ENCODE measurements at regions not wholly inside any gene's neighbourhood (a gene's known extent, or its start where the extent isn't known, plus 50 kb on each side); places are given as distances from the start of the nearest gene placed in this dataset.
"Not testable (repeated sequence)": the region's sequence is repeated elsewhere in the genome, so short reads cannot be mapped to it uniquely, and the experiment has no call there.

- no peak for DNase-seq (ENCODE audit: insufficient read length, low spot score)
- no peak for TF ChIP-seq PAX5 (IDR thresholded peaks at IDR 0.05; ENCODE audit: insufficient read depth, low read length, severe bottlenecking)
- TF ChIP-seq POLR2AphosphoS5 (IDR thresholded peaks at IDR 0.05; ENCODE audit: low read depth, low read length): no peak
- TF ChIP-seq POLR2A (IDR thresholded peaks at IDR 0.05; ENCODE audit: low read depth, low read length): no peak
- no peak for TF ChIP-seq POU2F2 (IDR thresholded peaks at IDR 0.05; ENCODE audit: low read depth, low read length)
- TF ChIP-seq TAF1 (IDR thresholded peaks at IDR 0.05; ENCODE audit: low read depth, low read length): no peak
- no peak for TF ChIP-seq SPI1 (IDR thresholded peaks at IDR 0.05; ENCODE audit: low read depth, low read length)
- FAIRE-seq: no peak
Measured at GRCh38 chr18:34529358-34530335, 180.5 kb upstream of the DTNA start.

- no peak for FAIRE-seq
Measured at GRCh38 chr18:34531110-34531509, 179.0 kb upstream of the DTNA start.

GRCh38 chr18:34534642-34535041 is 175.5 kb upstream of the DTNA start:
- not testable (repeated sequence) for DNase-seq (ENCODE audit: insufficient read length, low spot score); FAIRE-seq

More at GRCh38 chr18:34531110-34531509, 179.0 kb upstream of the DTNA start:
- DNase-seq (ENCODE audit: insufficient read length, low spot score): no peak
- TF ChIP-seq PAX5 (IDR thresholded peaks at IDR 0.05; ENCODE audit: insufficient read depth, low read length, severe bottlenecking): no peak
- no peak for TF ChIP-seq POLR2AphosphoS5 (IDR thresholded peaks at IDR 0.05; ENCODE audit: low read depth, low read length)
- TF ChIP-seq SPI1 (IDR thresholded peaks at IDR 0.05; ENCODE audit: low read depth, low read length): no peak
- TF ChIP-seq TAF1 (IDR thresholded peaks at IDR 0.05; ENCODE audit: low read depth, low read length): no peak
- no peak for TF ChIP-seq POU2F2 (IDR thresholded peaks at IDR 0.05; ENCODE audit: low read depth, low read length)
- TF ChIP-seq POLR2A (IDR thresholded peaks at IDR 0.05; ENCODE audit: low read depth, low read length): no peak

DNA sequence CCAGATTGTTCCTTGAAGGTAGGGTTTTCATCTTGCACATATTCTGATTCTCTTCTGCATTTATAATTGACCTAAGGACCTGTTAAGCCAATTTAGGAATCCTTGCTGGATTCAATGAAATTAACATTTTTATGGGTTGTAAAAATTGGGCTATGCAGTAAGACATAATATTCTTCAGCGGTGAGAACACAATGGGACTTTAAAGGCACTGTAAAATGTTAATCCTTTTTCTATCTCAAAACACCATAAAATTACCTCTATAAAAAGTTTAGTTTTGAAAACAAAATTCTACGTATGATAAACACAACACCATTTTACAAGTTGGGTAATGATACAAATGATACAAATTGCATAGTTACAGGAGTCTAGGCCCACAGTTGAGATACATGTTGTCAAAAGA is 169.2 kb upstream of the DTNA start:
- TF ChIP-seq POU2F2 (IDR thresholded peaks at IDR 0.05; ENCODE audit: low read depth, low read length) (no peak), PAX5 (IDR thresholded peaks at IDR 0.05; ENCODE audit: insufficient read depth, low read length, severe bottlenecking) (no peak), POLR2A (IDR thresholded peaks at IDR 0.05; ENCODE audit: low read depth, low read length) (no peak), TAF1 (IDR thresholded peaks at IDR 0.05; ENCODE audit: low read depth, low read length) (no peak)
- FAIRE-seq: no peak
- no peak for DNase-seq (ENCODE audit: insufficient read length, low spot score)

GRCh38 chr18:34542625-34543024 is 167.5 kb upstream of the DTNA start:
- no peak for FAIRE-seq
- TF ChIP-seq POLR2A (IDR thresholded peaks at IDR 0.05; ENCODE audit: low read depth, low read length) (no peak), SPI1 (IDR thresholded peaks at IDR 0.05; ENCODE audit: low read depth, low read length) (no peak), PAX5 (IDR thresholded peaks at IDR 0.05; ENCODE audit: insufficient read depth, low read length, severe bottlenecking) (no peak), POU2F2 (IDR thresholded peaks at IDR 0.05; ENCODE audit: low read depth, low read length) (no peak), POLR2AphosphoS5 (IDR thresholded peaks at IDR 0.05; ENCODE audit: low read depth, low read length) (no peak), TAF1 (IDR thresholded peaks at IDR 0.05; ENCODE audit: low read depth, low read length) (no peak)
- DNase-seq (ENCODE audit: insufficient read length, low spot score): no peak

DNA sequence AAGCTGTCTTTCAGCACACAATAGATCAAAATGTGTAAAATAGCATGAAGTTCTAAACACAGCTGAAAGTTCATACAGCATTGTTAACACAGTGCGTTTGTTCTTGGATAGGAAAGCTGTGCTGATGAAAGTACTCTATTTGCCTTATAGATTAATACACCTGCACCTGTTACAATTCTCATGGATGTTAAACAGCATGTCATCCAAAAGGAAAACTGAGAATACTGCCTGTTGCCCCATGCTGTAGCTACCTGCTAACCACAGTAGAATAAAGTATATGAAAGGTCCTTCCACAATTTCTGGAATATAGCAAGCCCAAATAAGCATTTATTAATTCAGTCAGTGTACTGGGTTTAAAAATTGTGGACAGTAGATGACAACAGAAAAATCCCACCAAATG is 166.7 kb upstream of the DTNA start:
- no peak for FAIRE-seq

DNA sequence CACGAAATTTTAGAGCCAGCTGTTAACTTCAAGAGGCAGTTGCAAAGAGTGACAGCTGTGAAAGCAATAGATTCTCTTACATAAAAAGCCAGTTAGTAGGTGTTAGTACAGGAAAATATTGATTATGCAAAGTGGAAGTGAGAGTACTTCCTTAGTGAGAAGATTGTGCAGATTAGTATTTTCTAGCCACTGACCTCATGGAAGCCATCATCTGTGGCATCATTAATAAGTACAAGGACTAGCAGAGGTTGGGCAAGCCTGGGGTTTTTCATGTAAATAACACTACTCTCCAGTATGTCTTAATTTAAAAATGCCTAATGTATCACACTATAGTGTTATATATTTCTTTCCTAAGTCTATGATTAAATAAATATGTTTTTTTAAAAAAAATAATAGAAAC is 166.2 kb upstream of the DTNA start:
- DNase-seq (ENCODE audit: insufficient read length, low spot score) (no peak), FAIRE-seq (no peak)
- TF ChIP-seq PAX5 (IDR thresholded peaks at IDR 0.05; ENCODE audit: insufficient read depth, low read length, severe bottlenecking) (no peak), POLR2AphosphoS5 (IDR thresholded peaks at IDR 0.05; ENCODE audit: low read depth, low read length) (no peak), POU2F2 (IDR thresholded peaks at IDR 0.05; ENCODE audit: low read depth, low read length) (no peak), SPI1 (IDR thresholded peaks at IDR 0.05; ENCODE audit: low read depth, low read length) (no peak), TAF1 (IDR thresholded peaks at IDR 0.05; ENCODE audit: low read depth, low read length) (no peak), POLR2A (IDR thresholded peaks at IDR 0.05; ENCODE audit: low read depth, low read length) (no peak)

More for the DNA sequence above, 166.7 kb upstream of the DTNA start:
- DNase-seq (ENCODE audit: insufficient read length, low spot score): no peak
- TF ChIP-seq POU2F2 (IDR thresholded peaks at IDR 0.05; ENCODE audit: low read depth, low read length): no peak
- no peak for TF ChIP-seq TAF1 (IDR thresholded peaks at IDR 0.05; ENCODE audit: low read depth, low read length)
- TF ChIP-seq POLR2AphosphoS5 (IDR thresholded peaks at IDR 0.05; ENCODE audit: low read depth, low read length): no peak
- no peak for TF ChIP-seq PAX5 (IDR thresholded peaks at IDR 0.05; ENCODE audit: insufficient read depth, low read length, severe bottlenecking)
- TF ChIP-seq SPI1 (IDR thresholded peaks at IDR 0.05; ENCODE audit: low read depth, low read length): no peak
- no peak for TF ChIP-seq POLR2A (IDR thresholded peaks at IDR 0.05; ENCODE audit: low read depth, low read length)

DNA sequence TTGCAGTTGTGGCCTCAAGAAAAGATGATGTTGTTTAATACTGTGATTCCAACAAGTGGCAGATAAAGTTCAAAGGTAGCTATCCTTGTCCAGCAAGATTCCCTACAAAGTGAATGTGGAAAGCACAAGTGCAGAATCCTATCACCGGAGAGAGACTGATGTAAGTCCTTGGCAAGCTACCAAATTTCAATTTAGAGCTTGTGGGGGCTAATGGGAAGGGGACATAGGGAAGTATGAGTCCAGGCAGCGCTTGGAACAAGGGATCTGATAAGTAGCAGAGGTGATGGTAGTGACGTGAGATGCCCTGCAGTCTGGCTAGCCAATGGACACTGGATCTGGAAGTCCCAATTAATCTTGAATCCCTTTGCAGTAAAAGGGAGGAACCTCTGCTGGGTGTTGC is 165.2 kb upstream of the DTNA start:
- no peak for FAIRE-seq
- no peak for TF ChIP-seq POLR2AphosphoS5 (IDR thresholded peaks at IDR 0.05; ENCODE audit: low read depth, low read length)
- no peak for TF ChIP-seq TAF1 (IDR thresholded peaks at IDR 0.05; ENCODE audit: low read depth, low read length)
- no peak for TF ChIP-seq POLR2A (IDR thresholded peaks at IDR 0.05; ENCODE audit: low read depth, low read length)
- TF ChIP-seq POU2F2 (IDR thresholded peaks at IDR 0.05; ENCODE audit: low read depth, low read length): no peak
- no peak for DNase-seq (ENCODE audit: insufficient read length, low spot score)

DNA sequence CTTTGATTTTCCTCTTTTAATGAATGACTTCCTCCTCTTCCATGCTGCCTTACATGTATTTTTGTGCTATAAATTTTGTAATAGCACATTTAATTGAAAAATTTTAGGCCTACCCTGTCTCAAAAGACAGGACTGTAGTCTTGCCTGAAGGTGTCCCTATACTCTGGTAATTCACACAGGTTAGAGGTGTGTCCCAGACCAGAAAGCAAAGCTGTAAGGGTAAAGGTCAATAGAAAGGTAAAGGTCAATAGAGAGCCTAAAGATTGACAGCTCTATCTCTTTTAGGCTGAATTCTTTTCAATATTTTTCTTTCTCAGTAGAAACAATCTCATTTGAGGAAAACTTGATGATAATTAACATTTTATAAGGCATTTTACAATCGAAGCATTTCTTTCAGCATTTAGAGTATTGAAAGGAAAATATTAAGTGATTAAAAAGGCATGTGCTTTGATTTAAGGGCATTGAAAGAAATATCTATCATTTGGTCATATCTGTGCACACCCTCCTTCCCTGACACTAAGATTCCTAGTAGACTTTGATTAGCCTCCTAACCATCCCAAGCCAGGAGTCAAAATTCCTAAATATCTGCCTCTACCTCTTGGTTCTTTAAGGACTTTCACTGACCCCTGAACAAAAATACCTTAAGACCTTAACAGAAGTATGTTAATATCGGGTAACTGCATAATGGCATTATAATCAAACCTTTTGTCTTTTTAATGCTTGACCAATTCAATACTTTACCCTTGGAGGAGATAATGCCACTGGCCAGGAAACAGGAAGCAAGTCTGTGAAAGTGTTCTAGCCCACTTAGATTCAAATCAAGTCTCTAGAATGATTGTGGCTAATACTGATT is 161.8 kb upstream of the DTNA start:
- FAIRE-seq: no peak
- DNase-seq (ENCODE audit: insufficient read length, low spot score): no peak
- TF ChIP-seq POLR2A (IDR thresholded peaks at IDR 0.05; ENCODE audit: low read depth, low read length) (no peak), SPI1 (IDR thresholded peaks at IDR 0.05; ENCODE audit: low read depth, low read length) (no peak), POLR2AphosphoS5 (IDR thresholded peaks at IDR 0.05; ENCODE audit: low read depth, low read length) (no peak), PAX5 (IDR thresholded peaks at IDR 0.05; ENCODE audit: insufficient read depth, low read length, severe bottlenecking) (no peak), TAF1 (IDR thresholded peaks at IDR 0.05; ENCODE audit: low read depth, low read length) (no peak), POU2F2 (IDR thresholded peaks at IDR 0.05; ENCODE audit: low read depth, low read length) (no peak)

All from GM12891 (cell line).